Parathyroid adenoma (tissue), 2 donors: ENCODE measurements at regions not wholly inside any gene's neighbourhood (a gene's known extent, or its start where the extent isn't known, plus 50 kb on each side); places are given as distances from the start of the nearest gene placed in this dataset.

Source experiments
- H2AFZ ChIP-seq: fragments of 300-600 bp; sonication (generic); one replicate; pipeline ENCODE4 v1.7.0; 2017; ENCODE audit warnings: antibody characterized with exemption, mild to moderate bottlenecking
- H3K27ac ChIP-seq: fragments of 300-600 bp; sonication (generic); one replicate; pipeline ENCODE4 v1.7.0; 2017
- H3K27me3 ChIP-seq: fragments of 300-600 bp; sonication (generic); one replicate; pipeline ENCODE4 v1.7.0; 2017; ENCODE audit warnings: low read length; ENCODE audit not compliant: control insufficient read depth, insufficient read depth
- H3K36me3 ChIP-seq: fragments of 300-600 bp; sonication (generic); one replicate; pipeline ENCODE4 v1.7.0; 2017; ENCODE audit warnings: low read length; ENCODE audit not compliant: control insufficient read depth, insufficient read depth
- H3K4me1 ChIP-seq: fragments of 300-600 bp; sonication (generic); one replicate; pipeline ENCODE4 v1.7.0; 2017; ENCODE audit warnings: control low read depth
- H3K4me2 ChIP-seq: fragments of 300-600 bp; sonication (generic); one replicate; pipeline ENCODE4 v1.7.0; 2017; ENCODE audit warnings: low read length
- H3K4me3 ChIP-seq: fragments of 300-600 bp; sonication (generic); one replicate; pipeline ENCODE4 v1.7.0; 2017; ENCODE audit warnings: low read depth, low read length
- H3K79me2 ChIP-seq: fragments of 300-600 bp; sonication (generic); one replicate; pipeline ENCODE4 v1.7.0; 2017; ENCODE audit warnings: control low read depth
- H3K9ac ChIP-seq: fragments of 300-600 bp; sonication (generic); one replicate; pipeline ENCODE4 v1.7.0; 2017; ENCODE audit warnings: mild to moderate bottlenecking
- H3K9me3 ChIP-seq: fragments of 300-600 bp; sonication (generic); one replicate; pipeline ENCODE4 v1.7.0; 2017; ENCODE audit warnings: low read length; ENCODE audit not compliant: control insufficient read depth
- TF ChIP-seq, protein P1 (sequence below): fragments of 300-600 bp; sonication (generic); IDR thresholded peaks from one replicate; pipeline ENCODE4 v1.7.0; 2017; ENCODE audit warnings: antibody characterized with exemption, mild to moderate bottlenecking
- donor health status: primary hyperparathyroidism.

DNA sequence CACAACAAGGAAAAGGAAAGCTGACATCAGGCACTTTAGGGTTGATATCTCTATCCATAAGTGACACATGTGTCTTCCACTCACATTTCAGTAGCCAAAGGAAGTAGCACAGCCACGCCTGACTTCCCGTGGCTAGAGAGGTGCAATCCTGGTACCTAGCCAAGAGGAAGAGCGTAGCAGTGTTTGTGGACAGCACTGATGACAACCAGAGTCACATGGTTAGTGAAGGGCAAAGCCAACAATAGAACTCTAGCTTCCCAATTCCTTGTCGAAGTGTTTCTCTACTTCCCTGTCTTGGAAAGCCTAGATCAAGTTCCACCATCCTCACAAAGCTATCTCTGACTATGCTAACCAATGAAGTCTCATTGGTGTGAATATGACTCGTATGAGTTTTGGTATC lies 189.2 kb downstream of the RSL24D1 start:
- Histone ChIP-seq H3K9ac (no peak overlapping the region), H2AFZ (no peak overlapping the region), H3K36me3 (no peaks in the 10 kb centered on the region), H3K9me3 (no peaks in the 10 kb centered on the region), H3K27ac (no peak overlapping the region), H3K4me2 (no peak overlapping the region), H3K4me3 (no peak overlapping the region), H3K79me2 (no peaks in the 10 kb centered on the region), H3K27me3 (no peaks in the 10 kb centered on the region), H3K4me1 (no peaks in the 10 kb centered on the region)
- TF ChIP-seq, protein P1, sequence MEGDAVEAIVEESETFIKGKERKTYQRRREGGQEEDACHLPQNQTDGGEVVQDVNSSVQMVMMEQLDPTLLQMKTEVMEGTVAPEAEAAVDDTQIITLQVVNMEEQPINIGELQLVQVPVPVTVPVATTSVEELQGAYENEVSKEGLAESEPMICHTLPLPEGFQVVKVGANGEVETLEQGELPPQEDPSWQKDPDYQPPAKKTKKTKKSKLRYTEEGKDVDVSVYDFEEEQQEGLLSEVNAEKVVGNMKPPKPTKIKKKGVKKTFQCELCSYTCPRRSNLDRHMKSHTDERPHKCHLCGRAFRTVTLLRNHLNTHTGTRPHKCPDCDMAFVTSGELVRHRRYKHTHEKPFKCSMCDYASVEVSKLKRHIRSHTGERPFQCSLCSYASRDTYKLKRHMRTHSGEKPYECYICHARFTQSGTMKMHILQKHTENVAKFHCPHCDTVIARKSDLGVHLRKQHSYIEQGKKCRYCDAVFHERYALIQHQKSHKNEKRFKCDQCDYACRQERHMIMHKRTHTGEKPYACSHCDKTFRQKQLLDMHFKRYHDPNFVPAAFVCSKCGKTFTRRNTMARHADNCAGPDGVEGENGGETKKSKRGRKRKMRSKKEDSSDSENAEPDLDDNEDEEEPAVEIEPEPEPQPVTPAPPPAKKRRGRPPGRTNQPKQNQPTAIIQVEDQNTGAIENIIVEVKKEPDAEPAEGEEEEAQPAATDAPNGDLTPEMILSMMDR: no peak

DNA sequence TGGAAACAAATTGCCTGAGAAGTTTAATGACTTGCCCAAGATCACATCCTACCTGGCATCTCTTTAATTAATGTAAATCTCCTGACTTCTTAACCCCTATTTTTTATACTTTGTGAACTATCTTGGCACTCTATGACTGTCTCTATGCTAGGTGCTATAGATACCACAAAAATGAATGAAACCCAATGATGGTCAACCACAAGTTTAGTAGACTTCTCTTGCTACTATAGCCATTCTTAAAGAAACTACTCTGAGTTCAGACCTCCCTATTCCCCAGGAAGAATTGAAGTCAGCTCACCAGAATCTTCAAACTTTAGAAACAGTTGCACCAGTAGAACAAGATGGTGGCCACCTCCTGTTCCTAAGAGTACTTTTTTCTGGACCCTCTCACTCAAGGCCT lies 191.1 kb downstream of the RSL24D1 start:
- Histone ChIP-seq H3K4me2 (no peak overlapping the region), H3K79me2 (no peaks in the 10 kb centered on the region), H3K27me3 (no peaks in the 10 kb centered on the region), H3K36me3 (no peaks in the 10 kb centered on the region), H2AFZ (no peak overlapping the region), H3K4me3 (no peak overlapping the region), H3K4me1 (no peaks in the 10 kb centered on the region), H3K9me3 (no peaks in the 10 kb centered on the region), H3K9ac (no peak overlapping the region), H3K27ac (no peak overlapping the region)
- TF ChIP-seq, protein P1: no peak

DNA sequence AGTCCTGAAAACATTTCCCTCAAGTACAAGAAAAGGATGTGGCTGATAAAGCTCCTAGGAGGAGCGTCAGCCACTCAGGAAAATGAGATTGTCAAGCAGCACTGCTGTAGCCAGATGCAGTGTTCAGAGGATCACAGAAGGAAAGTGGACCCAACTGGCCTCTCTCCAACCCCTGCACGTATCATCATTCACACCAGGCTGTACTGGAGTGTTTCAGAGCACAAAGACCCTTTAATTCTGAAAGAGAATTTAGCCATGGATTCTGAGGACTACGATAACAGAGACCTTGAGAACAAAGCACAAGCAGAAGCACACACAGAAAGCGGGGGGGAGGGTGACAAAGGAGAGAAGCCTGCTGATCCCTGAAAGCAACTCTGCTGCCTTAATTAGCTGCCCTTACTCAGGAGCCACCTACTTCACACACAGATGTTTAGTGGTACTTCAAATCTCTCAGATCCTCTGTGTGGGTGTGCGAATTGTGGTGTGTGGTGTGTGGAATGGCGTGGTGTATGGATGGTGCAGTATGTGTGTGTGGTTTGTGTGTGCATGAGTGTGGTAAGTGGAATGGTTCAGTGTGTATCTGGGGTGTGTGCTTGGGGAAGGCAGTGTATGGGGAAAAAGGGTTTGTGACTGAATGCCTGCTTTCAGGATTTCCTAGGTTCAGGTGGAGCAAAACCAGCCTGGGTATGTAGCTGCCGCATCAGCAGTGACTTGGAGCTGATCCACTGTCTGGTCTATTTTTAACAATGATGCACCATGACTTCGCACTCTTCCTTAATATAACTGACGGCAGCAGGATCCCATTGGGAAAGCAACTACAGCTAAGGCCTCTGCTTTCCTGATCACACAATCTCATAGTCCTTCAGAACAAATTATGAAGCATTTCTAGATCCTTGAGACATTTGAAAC lies 192.5 kb downstream of the RSL24D1 start:
- Histone ChIP-seq H3K9ac (no peak overlapping the region), H3K79me2 (no peaks in the 10 kb centered on the region), H3K27ac (no peak overlapping the region), H3K9me3 (no peaks in the 10 kb centered on the region), H3K4me3 (no peak overlapping the region), H3K4me1 (no peaks in the 10 kb centered on the region), H3K4me2 (no peak overlapping the region), H2AFZ (no peak overlapping the region), H3K27me3 (no peaks in the 10 kb centered on the region), H3K36me3 (no peaks in the 10 kb centered on the region)
- TF ChIP-seq, protein P1: no peak

DNA sequence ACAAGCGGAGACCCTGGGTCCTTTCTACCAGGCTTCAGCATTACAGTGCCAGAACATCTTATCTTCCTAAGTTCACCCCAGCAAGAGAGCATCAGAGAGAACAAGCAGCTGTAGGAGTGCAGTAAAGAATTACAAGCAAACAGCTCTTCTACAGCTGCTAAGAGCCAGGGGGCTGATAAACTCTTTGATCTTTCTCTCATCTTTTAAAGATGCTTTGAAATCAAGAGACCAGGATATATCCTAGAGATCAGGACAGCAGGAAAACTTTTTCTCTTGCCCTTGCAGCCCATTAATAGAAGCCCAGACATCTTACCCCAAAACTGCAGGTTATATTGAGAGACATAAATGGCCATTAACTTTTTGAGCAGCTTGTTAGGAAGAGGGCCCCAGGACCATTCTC lies 198.1 kb downstream of the RSL24D1 start:
- Histone ChIP-seq H3K4me1 (no peaks in the 10 kb centered on the region), H3K9me3 (no peaks in the 10 kb centered on the region), H3K4me3 (no peak overlapping the region), H3K4me2 (no peak overlapping the region), H3K27ac (no peak overlapping the region), H2AFZ (no peak overlapping the region), H3K9ac (no peak overlapping the region), H3K79me2 (no peaks in the 10 kb centered on the region), H3K27me3 (no peaks in the 10 kb centered on the region), H3K36me3 (no peaks in the 10 kb centered on the region)
- TF ChIP-seq, protein P1: no peak

DNA sequence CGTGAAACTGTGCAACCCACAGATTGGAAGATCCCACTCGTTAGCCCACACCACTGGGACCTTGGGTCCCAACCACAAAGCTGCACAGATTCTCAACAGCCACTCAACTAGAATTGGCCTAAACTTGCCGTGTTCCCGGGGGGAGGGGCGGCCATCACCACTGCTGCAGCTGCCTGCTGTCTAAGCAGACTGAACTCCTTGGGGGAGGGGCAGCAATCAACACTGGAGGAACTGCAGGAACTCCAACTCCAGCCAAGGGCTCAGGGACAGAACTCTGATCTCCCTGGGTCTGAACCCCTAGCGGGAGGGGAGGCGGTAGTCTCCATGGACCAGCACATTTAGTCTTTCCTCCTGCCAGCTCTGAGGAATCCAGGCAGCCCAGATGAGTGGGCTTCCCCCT lies 205.9 kb downstream of the RSL24D1 start:
- H3K27me3 ChIP-seq: no peaks in the 10 kb centered on the region
- no peak overlapping the region for H3K27ac ChIP-seq
- no peaks in the 10 kb centered on the region for H3K36me3 ChIP-seq
- no peaks in the 10 kb centered on the region for H3K9me3 ChIP-seq
- no peak overlapping the region for H3K9ac ChIP-seq
- H3K4me2 ChIP-seq: no peak overlapping the region
- H3K4me1 ChIP-seq: no peaks in the 10 kb centered on the region
- TF ChIP-seq, protein P1: no peak
- no peak overlapping the region for H3K4me3 ChIP-seq
- H3K79me2 ChIP-seq: no peaks in the 10 kb centered on the region
- no peak overlapping the region for H2AFZ ChIP-seq
